Ecto neural progenitor cell (in vitro differentiated cells): ENCODE measurements at regions not wholly inside any gene's neighbourhood (a gene's known extent, or its start where the extent isn't known, plus 50 kb on each side); places are given as distances from the start of the nearest gene placed in this dataset.

Experiments
- DNase-seq: peaks from one replicate; pipeline ENCODE4 v3.0.0-alpha.2; 2018; ENCODE audit warnings: low spot score

DNA sequence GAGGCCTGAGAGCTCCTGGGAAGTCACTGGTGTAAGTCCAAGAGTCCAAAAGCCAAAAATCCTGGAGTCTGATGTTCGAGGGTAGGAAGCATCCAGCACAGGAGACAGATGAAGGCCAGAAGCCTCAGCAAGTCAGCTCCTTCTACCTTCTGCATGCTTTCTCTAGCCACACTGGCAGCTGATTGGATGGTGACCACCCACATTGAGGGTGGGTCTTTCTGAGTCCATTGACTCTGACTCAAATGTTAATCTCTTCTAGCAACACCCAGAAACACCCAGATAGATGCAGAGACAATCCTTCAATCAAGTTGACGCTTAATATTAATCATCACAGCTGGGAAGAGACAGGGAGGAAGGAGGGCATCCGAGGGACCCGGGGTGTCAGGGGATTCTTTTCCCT, 305.8 kb downstream of the AACS start:
- DNase-seq, result no peak

- DNase-seq, result no peak
Measured at GRCh38 chr12:125372085-125372484, 306.9 kb downstream of the AACS start.

DNA sequence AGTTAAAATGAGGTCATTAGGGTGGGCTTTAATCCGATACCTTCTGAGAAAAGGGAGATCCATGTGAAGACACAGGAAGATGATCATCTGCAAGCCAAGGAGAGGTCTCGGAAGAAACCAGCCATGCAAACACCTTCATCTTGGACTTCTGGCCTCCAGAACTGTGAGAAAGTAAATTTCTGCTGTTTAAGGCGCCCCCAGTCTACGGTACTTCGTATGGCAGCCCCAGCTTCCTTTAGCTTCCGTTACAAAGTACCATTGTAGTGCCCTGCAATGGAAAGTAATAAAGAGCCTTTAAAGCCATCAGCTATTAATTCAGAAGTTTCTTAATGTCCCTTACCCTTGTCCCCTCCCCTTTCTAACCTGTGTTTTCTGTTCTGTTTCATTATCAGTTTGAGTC, 308.1 kb downstream of the AACS start:
- no peak for DNase-seq

GRCh38 chr12:125376422-125376821, 311.2 kb downstream of the AACS start:
- DNase-seq, result no peak

- no peak for DNase-seq
Measured at GRCh38 chr12:125377093-125377492, 311.9 kb downstream of the AACS start.

DNA sequence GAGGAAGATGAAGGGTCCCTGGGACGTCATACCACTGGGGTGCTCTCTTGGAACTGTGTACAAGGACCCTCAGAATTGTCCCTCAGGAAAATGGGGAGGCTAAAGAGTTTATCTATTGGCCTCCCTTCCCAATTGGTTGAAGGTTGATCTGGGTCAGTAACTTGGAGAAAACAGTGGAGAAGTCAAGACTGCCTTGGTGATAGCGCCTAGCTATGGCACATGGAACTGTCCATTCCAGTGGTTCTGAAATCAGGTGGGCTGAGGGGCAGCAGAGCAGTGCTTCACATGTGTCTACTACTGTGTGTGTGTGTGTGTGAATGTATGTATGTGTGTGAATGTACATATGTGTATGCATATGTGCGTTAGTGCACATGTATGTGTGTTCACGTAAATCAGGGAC, 316.1 kb downstream of the AACS start:
- no peak for DNase-seq

GRCh38 chr12:125382926-125383325, 317.7 kb downstream of the AACS start:
- DNase-seq, result no peak

DNA sequence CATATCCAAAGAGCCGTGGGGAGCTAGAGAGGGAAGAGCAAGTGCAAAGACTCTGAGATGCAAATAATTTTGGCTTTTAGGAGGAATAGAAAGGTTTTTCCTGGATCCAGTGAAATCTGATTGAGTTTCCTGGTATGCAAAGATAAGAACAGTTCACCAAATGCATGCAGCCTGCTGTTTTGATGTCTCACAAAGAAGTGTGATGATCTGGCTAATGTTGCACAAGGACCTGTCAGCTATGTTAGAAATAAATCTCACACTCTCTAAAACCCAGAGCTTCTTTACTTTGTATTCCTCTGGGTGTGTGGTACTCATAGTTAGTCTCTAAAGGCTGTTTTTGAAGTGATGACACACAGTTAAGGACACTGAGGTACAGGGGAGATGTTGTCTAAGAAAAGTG, 321.4 kb downstream of the AACS start:
- DNase-seq, result no peak

DNA sequence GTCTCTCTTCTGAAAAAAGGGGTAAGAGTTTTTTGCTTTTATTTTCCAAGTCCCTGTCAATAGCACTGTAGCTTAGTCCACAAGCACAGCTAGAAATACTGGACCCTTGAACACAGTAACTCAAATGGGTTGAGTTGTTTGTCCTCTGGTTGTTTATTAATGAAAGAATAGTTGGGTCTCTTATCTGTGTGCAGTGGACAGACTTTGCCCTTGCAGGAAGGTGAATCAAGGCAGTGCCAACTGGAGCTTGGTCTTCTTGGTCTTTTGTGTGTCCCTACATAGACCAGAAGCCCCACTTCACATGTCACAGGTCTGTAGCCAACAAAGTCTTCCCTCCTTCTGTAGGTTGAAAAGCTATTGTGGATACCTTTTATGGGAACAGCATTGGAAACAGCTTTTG, 322.0 kb downstream of the AACS start:
- DNase-seq, result no peak

- DNase-seq, result no peak
Measured at GRCh38 chr12:125389061-125389697, 323.9 kb downstream of the AACS start.

DNA sequence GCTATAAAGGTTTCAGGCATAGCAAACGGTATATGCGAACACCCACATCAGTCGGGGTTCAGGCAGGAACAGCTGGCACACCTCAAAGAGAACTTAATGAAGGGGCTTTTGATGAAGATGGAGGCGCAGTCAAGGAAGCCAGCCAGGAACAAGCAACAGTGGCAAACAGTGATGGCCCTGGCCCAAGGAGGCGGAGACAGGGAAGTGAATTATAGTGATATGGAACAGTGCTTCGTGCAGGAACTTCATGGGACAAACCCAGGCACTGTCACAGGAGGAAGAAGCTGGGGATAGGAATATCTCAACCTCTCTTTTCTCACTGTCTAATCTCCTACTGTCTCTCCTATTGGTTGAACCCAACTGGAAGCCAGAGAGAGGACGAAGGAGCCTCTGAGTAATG, 328.3 kb downstream of the AACS start:
- no peak for DNase-seq

GRCh38 chr12:125395583-125396215, 330.5 kb downstream of the AACS start:
- DNase-seq, result no peak

GRCh38 chr12:125399489-125399888, 334.3 kb downstream of the AACS start:
- DNase-seq, result no peak

DNA sequence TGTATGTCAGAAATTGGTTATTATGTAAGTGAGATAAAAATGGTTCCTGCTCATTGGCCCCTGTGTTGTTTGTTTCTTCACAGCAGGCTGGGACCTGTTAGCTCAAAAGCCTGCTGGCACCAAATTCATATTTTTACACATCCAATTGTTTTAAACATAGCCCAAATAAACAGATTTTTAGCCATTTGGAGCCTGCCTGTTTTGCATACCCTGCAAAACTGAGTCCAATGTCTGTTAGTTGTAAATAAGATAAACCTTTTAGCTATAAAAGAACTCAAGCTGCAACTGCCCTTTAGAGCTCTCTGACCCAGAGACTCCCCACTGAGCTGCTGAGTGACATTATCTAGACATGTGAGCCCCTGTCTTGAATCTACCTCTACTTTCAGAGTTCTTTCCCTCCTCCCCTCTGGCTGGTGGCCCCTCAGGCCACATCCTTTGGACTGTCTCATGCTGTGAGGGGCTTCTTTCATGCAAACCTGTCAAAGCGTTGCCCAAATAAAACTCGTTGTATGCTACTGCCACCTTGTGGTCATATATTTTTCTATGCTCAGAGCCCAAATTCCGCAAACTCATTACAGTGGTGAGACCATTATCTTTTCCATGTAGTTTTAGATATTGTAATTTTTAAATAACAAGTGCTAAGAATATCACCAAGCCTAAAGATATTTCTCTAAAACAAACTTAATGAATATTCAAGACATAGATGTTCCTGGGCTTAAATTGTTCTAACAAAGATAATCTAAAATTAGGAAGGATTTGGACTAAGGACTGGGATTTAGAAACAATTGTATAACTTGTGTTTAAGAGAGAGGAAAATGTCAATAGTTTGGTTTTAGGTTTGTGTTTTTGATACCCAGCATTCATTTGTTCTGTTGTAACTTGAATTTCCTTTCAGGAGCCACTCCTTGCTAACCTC, 337.9 kb downstream of the AACS start:
- DNase-seq, result peak; percentile 71

DNA sequence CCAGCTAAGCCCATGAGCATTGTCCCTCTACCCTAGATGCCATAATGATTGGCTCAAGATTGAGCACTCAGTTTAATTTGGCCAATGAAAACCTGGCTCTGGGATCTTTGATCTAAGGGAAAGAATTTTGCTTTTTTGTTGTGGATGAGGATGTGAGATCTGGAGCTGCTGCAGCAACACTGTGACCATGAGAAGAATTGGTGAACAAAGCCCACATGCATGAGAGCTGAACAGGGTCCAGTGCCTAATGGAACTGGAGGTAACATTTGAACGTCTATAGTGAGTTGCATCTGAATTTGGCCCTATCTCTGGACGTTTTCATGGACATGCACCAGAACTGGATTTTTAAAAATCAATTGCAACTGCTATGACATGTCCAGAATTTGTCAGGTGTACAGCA, 338.6 kb downstream of the AACS start:
- no peak for DNase-seq

- no peak for DNase-seq
Measured at GRCh38 chr12:125406131-125406530, 340.9 kb downstream of the AACS start.

DNA sequence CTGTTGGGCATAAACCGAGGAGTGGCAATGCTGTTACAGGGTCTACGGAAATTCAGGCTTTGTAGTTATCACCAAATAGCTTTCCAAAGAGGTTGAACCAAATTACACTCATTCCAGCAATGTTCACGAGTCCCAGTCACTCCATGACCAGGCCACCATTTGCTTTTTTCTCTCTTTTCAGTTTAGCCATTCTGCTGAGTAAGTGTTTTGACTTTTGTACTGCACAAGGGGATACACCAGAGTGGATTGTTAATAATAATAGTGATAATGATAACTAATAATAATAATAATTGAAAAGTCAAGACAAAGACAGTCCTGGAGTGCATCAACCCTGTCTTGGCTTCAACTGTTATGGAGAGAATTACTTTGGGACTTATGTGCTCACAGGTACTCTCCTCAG, 343.5 kb downstream of the AACS start:
- DNase-seq, result no peak

DNA sequence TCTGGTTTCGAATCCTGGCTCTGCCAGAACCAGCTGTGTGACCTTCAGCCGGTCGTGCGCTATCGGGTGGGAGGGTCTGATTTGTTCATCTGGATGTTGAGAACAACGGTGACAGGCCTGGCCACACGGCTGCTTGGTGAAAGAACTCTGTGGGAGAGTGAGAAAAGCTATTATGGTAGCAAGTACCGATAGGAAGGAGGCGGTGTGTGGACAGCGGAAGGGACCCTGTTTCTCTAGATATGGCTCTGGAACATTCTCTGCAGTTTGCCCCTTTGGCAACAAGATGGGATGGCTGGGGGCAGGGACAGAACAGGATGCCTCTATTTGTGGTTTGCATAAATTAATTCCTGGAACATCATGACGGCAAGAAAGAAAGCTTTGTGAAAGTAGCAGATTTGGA, 347.3 kb downstream of the AACS start:
- DNase-seq, result no peak

DNA sequence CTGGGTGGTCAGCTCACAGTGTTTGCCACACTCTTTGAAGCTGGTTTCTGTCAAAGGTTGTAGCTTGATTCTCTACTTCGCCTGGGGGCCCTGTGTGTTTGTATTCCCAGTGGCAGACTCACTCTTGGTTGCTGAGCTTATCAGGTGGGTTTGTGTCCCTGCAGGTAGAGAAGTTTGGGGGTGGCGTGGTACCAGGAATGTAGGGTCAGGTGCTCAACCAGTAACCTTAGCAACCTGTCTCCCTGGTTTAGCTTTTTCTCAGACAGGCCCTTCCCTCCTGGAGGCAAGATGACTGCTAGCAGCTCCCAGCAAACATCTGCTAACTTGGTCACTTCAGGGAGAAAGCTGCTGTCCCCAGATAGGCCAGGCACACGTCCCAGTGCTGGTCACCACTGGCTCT, 352.2 kb downstream of the AACS start:
- no peak for DNase-seq

DNA sequence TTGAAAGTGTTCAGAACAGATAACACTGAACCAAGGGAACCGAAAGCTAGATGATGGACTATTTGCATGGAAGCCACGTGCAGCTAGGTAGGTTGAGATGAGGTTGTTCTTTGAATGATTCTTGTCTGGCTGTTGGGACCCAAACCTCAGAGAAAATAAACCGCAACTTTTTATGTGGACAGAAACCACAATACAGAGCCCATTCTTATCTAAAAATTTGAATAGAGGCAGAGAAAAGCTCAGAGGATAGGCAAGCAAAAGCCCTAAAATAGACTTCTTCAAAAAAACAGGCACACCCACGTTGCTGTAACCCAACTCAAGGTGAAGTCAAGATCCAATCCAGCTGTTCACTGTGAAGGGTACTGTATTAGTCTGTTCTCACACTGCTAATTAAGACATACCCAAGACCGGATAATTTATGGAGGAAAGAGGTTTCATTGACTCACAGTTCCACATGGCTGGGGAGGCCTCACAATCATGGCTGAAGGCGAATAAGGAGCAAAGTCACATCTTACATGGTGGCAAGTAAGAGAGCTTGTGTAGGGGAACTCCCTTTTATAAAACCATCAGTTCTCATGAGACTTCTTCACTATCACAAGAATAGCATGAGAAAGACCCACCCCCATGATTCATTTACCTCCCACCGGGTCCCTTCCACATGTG, 353.8 kb downstream of the AACS start:
- DNase-seq, result no peak

GRCh38 chr12:125424909-125425308, 359.7 kb downstream of the AACS start:
- no peak for DNase-seq

- no peak for DNase-seq
Measured at GRCh38 chr12:125431516-125431915, 366.3 kb downstream of the AACS start.

GRCh38 chr12:125434131-125434530, 368.9 kb downstream of the AACS start:
- no peak for DNase-seq
